Left colon (tissue), 2 donors: ENCODE measurements at regions not wholly inside any gene's neighbourhood (a gene's known extent, or its start where the extent isn't known, plus 50 kb on each side); places are given as distances from the start of the nearest gene placed in this dataset.
"Not testable (repeated sequence)": the region's sequence is repeated elsewhere in the genome, so short reads cannot be mapped to it uniquely, and the experiment has no call there.

Source experiments
- ATAC-seq: fragments of 200-7000 bp; cut with Tn5 transposase; one replicate; pipeline ENCODE4 v1.9.1; 2020; ENCODE audit warnings: mild to moderate bottlenecking, moderate library complexity
- DNase-seq, 2 donors: peaks; one replicate each; pipeline ENCODE4 v3.0.0-alpha.2; 2020
- intact Hi-C, 2 donors: fragments of 100-400 bp; cut with DNase I in 1 of 2; cut with micrococcal nuclease in 1 of 2; formaldehyde crosslinking; loops; one replicate each; pipeline versions ENCODE4 v1.11.2 to v1.14.0; 2022; cut with DNase I, micrococcal nuclease
- donor health status: DM: no; HTN: no; CAD: no.
- donor health status: DM: yes; HTN: yes; CAD: no.

DNA sequence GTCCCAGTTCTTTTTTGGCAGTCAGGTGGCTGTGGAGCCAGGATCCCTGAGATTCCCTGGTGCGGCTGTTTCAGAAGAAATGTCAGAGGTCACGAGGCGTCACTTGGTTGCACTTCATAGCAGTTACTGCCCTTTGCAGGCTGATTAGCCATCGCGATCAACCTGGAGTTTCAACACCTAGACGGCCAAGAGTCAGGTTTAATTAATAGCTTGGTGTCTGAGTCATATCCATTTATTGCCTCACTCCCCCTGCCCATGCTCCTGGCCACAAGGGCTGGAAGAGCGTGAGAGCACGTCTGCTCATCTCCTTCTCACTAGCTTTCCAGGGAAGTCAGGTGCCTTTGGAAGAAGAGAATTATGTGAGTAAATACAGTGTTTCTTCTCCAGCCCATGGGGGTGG, 552.3 kb downstream of the TSN start:
- ATAC-seq (no peak), DNase-seq (no peak)
- intact Hi-C loops = no loop called here

DNA sequence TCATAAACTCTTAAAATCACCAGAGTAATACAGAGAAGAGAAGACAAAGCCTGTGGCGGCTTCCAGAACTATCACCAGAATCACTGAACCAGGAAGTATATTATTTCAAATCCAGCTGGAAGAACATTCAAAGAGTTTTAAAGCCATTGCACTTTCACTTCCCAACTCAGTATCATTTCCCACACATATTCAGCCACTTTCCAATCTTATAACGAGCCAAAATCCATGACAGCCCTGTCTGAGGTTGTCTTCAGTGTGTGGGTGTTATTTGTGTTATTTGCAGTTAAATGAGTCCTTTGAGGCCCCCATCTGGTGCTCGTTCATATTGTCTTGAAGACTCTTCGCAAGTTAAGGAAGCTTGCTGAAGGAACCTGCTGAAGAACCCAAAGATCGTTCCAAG, 559.9 kb downstream of the TSN start:
- intact Hi-C loops = no loop called here
- ATAC-seq (no peak), DNase-seq (no peak)

GRCh38 chr2:122319539-122320132, 564.2 kb downstream of the TSN start:
- intact Hi-C loops = no loop called here
- DNase-seq (no peak), ATAC-seq (no peak)

GRCh38 chr2:122322815-122323214, 567.4 kb downstream of the TSN start:
- no peak for DNase-seq
- no peak for ATAC-seq
- intact Hi-C loops = no loop called here

- ATAC-seq = no peak
- no peak for DNase-seq
- intact Hi-C loops = no loop called here
Observed at GRCh38 chr2:122323927-122324326, 568.5 kb downstream of the TSN start.

- ATAC-seq (no peak), DNase-seq (no peak)
- intact Hi-C loops = no loop called here
Observed at GRCh38 chr2:122326471-122326870, 571.0 kb downstream of the TSN start.

GRCh38 chr2:122328816-122329215, 573.4 kb downstream of the TSN start:
- no peak for ATAC-seq
- intact Hi-C loops = no loop called here

DNA sequence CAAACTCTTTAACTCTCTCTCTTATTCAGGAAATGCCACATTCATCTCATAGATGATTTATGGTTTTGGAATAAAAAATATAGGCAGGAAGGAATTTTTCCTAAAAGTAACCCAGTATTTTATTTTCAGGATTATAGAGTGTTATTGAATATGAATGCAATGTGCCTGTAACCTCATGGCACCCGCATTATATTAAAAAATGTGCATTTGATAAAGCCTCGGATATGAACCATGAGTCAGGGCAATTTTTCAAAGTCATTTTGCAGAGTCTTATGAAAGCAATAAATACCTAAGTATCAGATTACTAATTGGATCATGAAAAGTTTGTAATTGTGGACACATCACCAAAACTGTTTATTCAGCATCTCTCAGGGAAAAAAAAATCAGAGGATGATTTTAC, 573.8 kb downstream of the TSN start:
- no peak for DNase-seq
- intact Hi-C loops = no loop called here
- ATAC-seq = no peak

More at GRCh38 chr2:122328816-122329215, 573.4 kb downstream of the TSN start:
- no peak for DNase-seq

- ATAC-seq (no peak), DNase-seq (no peak)
- intact Hi-C loops = no loop called here
Observed at GRCh38 chr2:122333932-122334331, 578.5 kb downstream of the TSN start.

- intact Hi-C loops = no loop called here
- ATAC-seq (no peak), DNase-seq (no peak)
Observed at GRCh38 chr2:122338000-122338399, 582.5 kb downstream of the TSN start.

GRCh38 chr2:122340246-122340645, 584.8 kb downstream of the TSN start:
- DNase-seq (no peak), ATAC-seq (no peak)
- intact Hi-C loops = no loop called here

DNA sequence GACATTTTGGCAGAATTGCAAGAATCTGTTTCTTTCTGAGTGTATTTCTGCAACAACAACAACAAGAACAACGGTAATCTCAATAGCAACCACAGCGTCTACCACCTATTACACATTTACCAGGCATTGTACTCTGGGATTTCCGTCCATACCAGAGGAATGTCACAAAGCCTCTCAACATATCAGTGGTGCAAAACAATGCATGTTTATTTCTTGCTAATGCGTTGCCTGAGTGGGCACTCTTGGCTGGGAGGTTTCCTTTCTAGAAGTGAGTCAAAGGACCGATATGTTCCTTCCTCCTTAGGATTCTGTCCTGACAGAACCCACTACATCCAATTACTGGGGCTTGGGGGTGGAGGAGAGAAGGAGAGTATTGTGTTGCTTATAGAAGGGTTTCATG, 585.6 kb downstream of the TSN start:
- intact Hi-C loops = no loop called here
- no peak for ATAC-seq
- no peak for DNase-seq

GRCh38 chr2:122352151-122352550, 596.7 kb downstream of the TSN start:
- ATAC-seq, DNase-seq, intact Hi-C loops: not testable (repeated sequence)

DNA sequence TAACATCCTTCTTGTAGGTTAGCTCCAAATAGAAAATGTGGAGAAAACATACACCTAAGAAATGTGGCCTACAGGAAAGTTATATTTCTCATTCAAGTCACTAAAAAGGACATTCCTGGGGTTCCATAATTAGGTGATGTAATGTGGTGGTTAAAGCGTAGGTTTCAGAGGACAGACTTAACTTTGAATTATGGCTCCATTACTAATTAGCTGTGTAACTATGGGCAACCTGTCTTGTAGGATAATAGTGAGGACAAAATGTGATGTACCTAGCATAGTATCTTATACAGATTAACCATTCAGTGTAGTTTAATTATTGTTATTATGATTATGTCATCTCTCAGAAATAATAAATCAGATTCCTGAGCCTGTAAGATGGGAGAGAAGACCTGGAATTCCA, 602.5 kb downstream of the TSN start:
- intact Hi-C loops = no loop called here
- ATAC-seq (no peak), DNase-seq (no peak)

GRCh38 chr2:122358729-122359128, 603.3 kb downstream of the TSN start:
- DNase-seq = no peak
- no peak for ATAC-seq
- intact Hi-C loops = no loop called here

DNA sequence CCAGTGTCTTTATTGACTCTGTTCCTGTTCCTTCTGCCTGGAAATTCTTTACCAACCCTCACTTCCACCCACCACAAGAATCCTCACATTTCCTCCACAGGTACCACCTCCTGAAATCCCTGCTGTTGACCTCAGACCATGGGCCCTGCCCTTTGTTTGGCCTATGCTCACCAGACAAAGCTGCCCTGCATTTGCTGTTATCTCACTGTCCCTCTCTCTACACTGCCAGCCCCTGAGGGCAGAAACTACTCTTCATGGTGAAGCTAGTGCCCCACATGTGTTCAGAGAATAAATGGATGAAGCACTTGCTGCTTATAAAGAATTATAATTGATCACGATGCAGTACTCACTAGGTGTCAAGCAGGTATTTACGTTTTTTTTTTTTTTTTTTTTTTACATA, 608.4 kb downstream of the TSN start:
- DNase-seq (no peak), ATAC-seq (no peak)
- intact Hi-C loops = no loop called here

GRCh38 chr2:122366427-122366826, 611.0 kb downstream of the TSN start:
- peak; percentile 44 for ATAC-seq
- DNase-seq = no peak
- intact Hi-C loops = no loop called here

DNA sequence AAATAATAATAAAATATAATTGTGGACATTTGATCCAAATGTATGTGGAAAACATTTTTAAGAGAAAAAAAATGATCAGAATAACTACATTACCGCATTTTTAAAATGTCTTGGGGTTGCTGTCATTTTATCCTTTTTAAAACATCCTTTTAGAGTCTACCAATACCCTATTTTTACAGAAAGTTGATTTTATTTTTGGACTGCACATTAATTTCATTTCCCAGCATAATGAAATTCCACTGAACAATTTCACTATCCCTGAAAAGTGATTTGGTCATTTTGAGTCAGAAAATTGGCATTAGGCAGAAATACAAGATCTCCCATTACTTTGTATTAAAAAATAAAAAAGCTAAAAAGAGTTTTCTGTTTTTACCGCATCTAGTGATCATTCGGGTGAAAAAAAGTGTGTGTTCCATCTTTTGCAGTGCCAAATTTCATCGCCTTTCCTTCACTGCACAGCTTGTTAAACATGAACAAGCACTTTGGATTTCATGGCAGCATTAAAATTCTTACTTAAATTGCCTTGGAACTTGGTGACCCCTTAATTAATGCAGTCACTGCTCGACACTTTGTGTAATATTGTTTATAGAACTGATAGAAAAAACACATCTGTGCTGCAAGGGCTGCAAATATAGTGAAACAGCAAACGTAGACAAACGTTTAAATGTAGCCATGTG, 611.7 kb downstream of the TSN start:
- DNase-seq = no peak
- intact Hi-C loops = no loop called here
- no peak for ATAC-seq

- intact Hi-C loops = no loop called here
- DNase-seq = no peak
- ATAC-seq = no peak
Observed at GRCh38 chr2:122367646-122368010, 612.2 kb downstream of the TSN start.

DNA sequence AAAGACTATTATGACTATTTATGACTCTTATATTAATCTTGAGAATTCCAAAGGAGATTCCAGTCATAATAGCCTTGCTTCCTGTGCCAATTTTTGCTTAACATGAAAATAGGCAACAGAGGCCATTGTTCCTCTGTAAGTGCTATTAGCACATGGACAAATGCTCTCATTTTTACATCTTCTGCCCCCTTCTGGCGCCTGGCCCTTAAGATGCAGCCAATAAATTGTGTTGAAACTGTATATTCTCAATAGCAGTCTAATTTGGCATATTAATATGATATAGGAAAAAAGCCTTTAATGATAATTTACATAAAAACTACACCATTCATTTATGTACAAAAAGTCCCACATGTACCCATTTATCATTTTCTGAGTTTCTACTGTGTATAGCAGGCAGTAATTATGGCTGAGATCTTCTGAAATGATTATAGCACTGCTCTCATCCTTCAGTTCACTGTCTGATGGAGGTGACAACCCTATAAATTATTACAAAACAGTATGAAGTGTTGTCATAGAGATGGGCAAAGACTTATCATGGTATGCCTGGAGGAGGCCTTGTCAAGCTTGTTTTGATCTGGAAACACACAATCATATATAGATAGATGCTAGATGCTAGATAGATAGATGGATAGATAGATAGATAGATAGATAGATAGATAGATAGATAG, 613.3 kb downstream of the TSN start:
- intact Hi-C loops = no loop called here
- ATAC-seq = no peak

DNA sequence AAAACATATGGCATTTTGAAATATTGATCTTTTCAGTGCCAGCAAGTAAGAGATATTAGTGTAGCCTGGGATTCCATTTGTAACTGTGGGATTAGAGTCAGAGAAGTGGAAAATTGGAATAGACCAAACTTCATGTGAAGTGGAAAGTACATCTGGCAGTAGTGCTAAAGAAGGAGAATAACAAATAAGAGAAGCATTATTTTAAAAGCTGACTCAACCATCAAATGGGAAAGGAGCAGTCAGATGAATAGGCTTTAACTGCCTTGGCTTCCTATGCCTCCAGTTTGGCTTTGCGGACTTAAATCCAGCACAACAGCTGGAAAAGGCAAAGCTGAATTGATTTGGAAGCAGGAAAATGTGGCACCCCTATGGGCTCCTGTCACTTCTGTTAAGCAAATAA, 623.1 kb downstream of the TSN start:
- DNase-seq = no peak
- intact Hi-C loops = no loop called here
- no peak for ATAC-seq

More for the DNA sequence above, 613.3 kb downstream of the TSN start:
- no peak for DNase-seq
